MM.1S (cell line): ENCODE measurements at regions not wholly inside any gene's neighbourhood (a gene's known extent, or its start where the extent isn't known, plus 50 kb on each side); places are given as distances from the start of the nearest gene placed in this dataset.

ENCODE experiments used
- DNase-seq: peaks from one replicate; pipeline ENCODE4 v3.0.0-alpha.2; 2015
- H2AFZ ChIP-seq: fragments of 300-600 bp; sonication (generic); 2 replicates; pipeline ENCODE4 v1.6.0; 2016; ENCODE audit warnings: antibody characterized with exemption, low read length
- H3F3A ChIP-seq: fragments of 300-600 bp; sonication (generic); 2 replicates; pipeline ENCODE4 v1.6.1; 2016; ENCODE audit warnings: mild to moderate bottlenecking, antibody characterized with exemption, low read length, moderate library complexity, mixed read lengths; ENCODE audit not compliant: insufficient read depth
- H3K27ac ChIP-seq: fragments of 300-600 bp; sonication (generic); 2 replicates; pipeline ENCODE4 v1.5.1; 2016; ENCODE audit warnings: mild to moderate bottlenecking, low read length
- H3K27me3 ChIP-seq: fragments of 300-600 bp; sonication (generic); replicated peaks from 2 replicates; pipeline ENCODE4 v1.6.0; 2016; ENCODE audit warnings: low read length; ENCODE audit not compliant: insufficient read depth
- H3K36me3 ChIP-seq: fragments of 300-600 bp; sonication (generic); replicated peaks from 2 replicates; pipeline ENCODE4 v1.6.1; 2016; ENCODE audit warnings: mild to moderate bottlenecking, low read length, mixed read lengths; ENCODE audit not compliant: insufficient read depth
- H3K4me1 ChIP-seq: fragments of 300-600 bp; sonication (generic); 2 replicates; pipeline ENCODE4 v1.6.1; 2016; ENCODE audit warnings: low read length, mixed read lengths
- H3K4me2 ChIP-seq: fragments of 300-600 bp; sonication (generic); 2 replicates; pipeline ENCODE4 v1.6.0; 2016; ENCODE audit warnings: low read depth, low read length
- H3K4me3 ChIP-seq: fragments of 300-600 bp; sonication (generic); 2 replicates; pipeline ENCODE4 v1.5.1; 2016; ENCODE audit warnings: low read length, mixed read lengths
- H3K79me2 ChIP-seq: fragments of 300-600 bp; sonication (generic); 2 replicates; pipeline ENCODE4 v1.6.1; 2016; ENCODE audit warnings: mixed run types, low read length, mixed read lengths
- H3K9ac ChIP-seq: fragments of 300-600 bp; sonication (generic); 2 replicates; pipeline ENCODE4 v1.6.1; 2016; ENCODE audit warnings: low read length, mixed read lengths
- H3K9me2 ChIP-seq: fragments of 300-600 bp; sonication (generic); replicated peaks from 2 replicates; pipeline ENCODE4 v1.6.1; 2016; ENCODE audit warnings: mild to moderate bottlenecking, low read length, mixed read lengths; ENCODE audit not compliant: insufficient read depth
- H3K9me3 ChIP-seq: fragments of 300-600 bp; sonication (generic); replicated peaks from 2 replicates; pipeline ENCODE4 v1.6.1; 2016; ENCODE audit warnings: mild to moderate bottlenecking, low read length, mixed read lengths; ENCODE audit not compliant: insufficient read depth
- H4K20me1 ChIP-seq: fragments of 300-600 bp; sonication (generic); 2 replicates; pipeline ENCODE4 v1.6.1; 2016; ENCODE audit warnings: mild to moderate bottlenecking, low read length, moderate library complexity, mixed read lengths; ENCODE audit not compliant: insufficient read depth
- CTCF ChIP-seq: fragments of 300-600 bp; sonication (generic); IDR thresholded peaks from 2 replicates; pipeline ENCODE4 v1.5.1; 2016; ENCODE audit warnings: antibody characterized with exemption, low read length, mixed read lengths
- EZH2 ChIP-seq: fragments of 300-600 bp; sonication (generic); optimal IDR thresholded peaks from 2 replicates; pipeline ENCODE3; 2017; ENCODE audit warnings: low read depth, mild to moderate bottlenecking, antibody characterized with exemption, low read length, mixed read lengths
- EZH2phosphoT487 ChIP-seq: fragments of 300-600 bp; sonication (generic); IDR thresholded peaks from 2 replicates; pipeline ENCODE4 v1.6.1; 2018; ENCODE audit warnings: antibody characterized with exemption, low read length

DNA sequence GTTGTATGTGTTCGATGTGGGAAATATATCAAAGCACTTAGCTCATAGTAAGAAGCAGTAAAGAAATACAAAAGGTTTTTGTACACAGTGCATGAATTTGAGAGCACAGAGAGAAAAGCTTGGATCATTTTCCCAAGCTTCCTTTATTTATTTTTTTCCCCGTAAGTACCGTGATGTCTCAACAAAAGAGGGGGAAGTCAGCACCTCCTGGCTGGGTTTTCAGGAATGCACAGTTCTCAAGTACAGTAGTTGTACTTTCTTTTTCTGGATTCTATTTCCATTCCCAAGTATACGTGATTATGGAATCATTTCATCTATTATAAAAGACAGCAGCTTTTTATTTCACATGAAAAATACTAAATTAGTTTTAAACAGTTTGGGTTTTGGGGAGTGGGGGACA lies 171.5 kb upstream of the EDNRA start:
- no peak for DNase-seq
- H3K79me2 ChIP-seq: no peaks in the 10 kb centered on the region
- H3K36me3 ChIP-seq: no peaks in the 10 kb centered on the region
- no peaks in the 10 kb centered on the region for H3K9me2 ChIP-seq
- H3K4me1 ChIP-seq: no peaks in the 10 kb centered on the region
- TF ChIP-seq CTCF (no peak), EZH2 (no peak), EZH2phosphoT487 (no peak)
- H3K9me3 ChIP-seq: no peaks in the 10 kb centered on the region
- no peaks in the 10 kb centered on the region for H3F3A ChIP-seq
- no peak overlapping the region for H2AFZ ChIP-seq
- H4K20me1 ChIP-seq: no peaks in the 10 kb centered on the region
- H3K4me3 ChIP-seq: no peak overlapping the region
- H3K27ac ChIP-seq: no peak overlapping the region
- no peaks in the 10 kb centered on the region for H3K27me3 ChIP-seq
- no peak overlapping the region for H3K9ac ChIP-seq
- no peak overlapping the region for H3K4me2 ChIP-seq

GRCh38 chr4:147310312-147310711 lies 170.6 kb upstream of the EDNRA start:
- no peak overlapping the region for H2AFZ ChIP-seq
- no peak overlapping the region for H3K4me2 ChIP-seq
- no peaks in the 10 kb centered on the region for H3K79me2 ChIP-seq
- no peaks in the 10 kb centered on the region for H3K9me3 ChIP-seq
- TF ChIP-seq EZH2phosphoT487 (no peak), EZH2 (no peak), CTCF (no peak)
- no peaks in the 10 kb centered on the region for H3F3A ChIP-seq
- DNase-seq: no peak
- H3K4me3 ChIP-seq: no peak overlapping the region
- no peaks in the 10 kb centered on the region for H3K27me3 ChIP-seq
- H4K20me1 ChIP-seq: no peaks in the 10 kb centered on the region
- H3K9ac ChIP-seq: no peak overlapping the region
- no peaks in the 10 kb centered on the region for H3K4me1 ChIP-seq
- no peak overlapping the region for H3K27ac ChIP-seq
- H3K36me3 ChIP-seq: no peaks in the 10 kb centered on the region
- no peaks in the 10 kb centered on the region for H3K9me2 ChIP-seq

DNA sequence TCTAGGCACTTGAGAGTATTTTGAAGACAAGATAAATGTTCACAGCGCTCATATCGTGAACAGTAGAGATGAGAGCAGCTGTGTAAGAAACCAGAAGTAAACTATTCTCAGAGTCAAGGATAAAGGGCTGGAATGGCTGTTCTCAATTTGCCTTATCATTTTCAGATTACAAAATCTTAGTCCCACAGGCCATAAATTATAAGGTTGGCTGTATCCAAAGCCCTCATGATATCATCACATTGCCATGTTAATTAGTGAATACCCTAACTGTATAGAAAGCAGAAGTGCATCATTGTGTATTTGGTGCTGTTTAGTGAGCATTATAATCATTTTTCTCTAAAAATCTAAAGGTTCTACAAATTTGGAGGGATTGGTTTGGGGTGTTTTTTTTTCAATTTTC lies 168.9 kb upstream of the EDNRA start:
- Histone ChIP-seq H4K20me1 (no peaks in the 10 kb centered on the region), H2AFZ (no peak overlapping the region), H3K9ac (no peak overlapping the region), H3K9me2 (no peaks in the 10 kb centered on the region), H3K36me3 (no peaks in the 10 kb centered on the region), H3K27ac (no peak overlapping the region), H3K4me1 (no peaks in the 10 kb centered on the region), H3F3A (no peaks in the 10 kb centered on the region), H3K4me2 (no peak overlapping the region), H3K79me2 (no peaks in the 10 kb centered on the region), H3K27me3 (no peaks in the 10 kb centered on the region), H3K9me3 (no peaks in the 10 kb centered on the region), H3K4me3 (no peak overlapping the region)
- DNase-seq: no peak
- no peak for TF ChIP-seq EZH2phosphoT487
- no peak for TF ChIP-seq CTCF
- TF ChIP-seq EZH2: no peak
